K562 (cell line): ENCODE measurements at regions not wholly inside any gene's neighbourhood (a gene's known extent, or its start where the extent isn't known, plus 50 kb on each side); places are given as distances from the start of the nearest gene placed in this dataset.

ENCODE experiments used
- ATF4 ChIP-seq: fragments of 450-650 bp; formaldehyde crosslinking; IDR thresholded peaks from 2 replicates; pipeline ENCODE4 v1.4.0; 2022; ENCODE audit warnings: mild to moderate bottlenecking, moderate library complexity
- BCOR ChIP-seq: fragments of 450-650 bp; IDR thresholded peaks from 2 replicates; pipeline ENCODE4 v1.6.1; 2016
- CEBPG ChIP-seq, 3 experiments: fragments of 200-800 bp in 1 of 3; sonication (Bioruptor generic) in 1 of 3; sonication (generic) in 1 of 3; formaldehyde crosslinking in 1 of 3; IDR thresholded peaks in 2 of 3; conservative IDR thresholded peaks in 1 of 3; 2 replicates each; pipeline versions ENCODE4 v1.6.1 to v1.8.0; 2016 to 2022; ENCODE audit warnings: missing compliant biosample characterization in 2 of 3, missing genetic modification characterization in 2 of 3, mild to moderate bottlenecking in 1 of 3, missing genetic modification reagents in 1 of 3
- CLOCK ChIP-seq: fragments of 250-450 bp; sonication (Bioruptor Pico); IDR thresholded peaks from 2 replicates; pipeline ENCODE4 v1.4.0; 2020; ENCODE audit warnings: mild to moderate bottlenecking, moderate library complexity, borderline replicate concordance
- ELK3 ChIP-seq: fragments of 450-650 bp; formaldehyde crosslinking; IDR thresholded peaks from 2 replicates; pipeline ENCODE4 v1.4.0; 2020; ENCODE audit warnings: mild to moderate bottlenecking
- EP300 ChIP-seq: IDR thresholded peaks from 2 replicates; pipeline ENCODE4 v1.6.1; 2012; ENCODE audit warnings: low read length, improper control_type of control experiment
- MCM3 ChIP-seq: fragments of 450-650 bp; IDR thresholded peaks from 2 replicates; pipeline ENCODE4 v1.6.1; 2016
- NELFE ChIP-seq: IDR thresholded peaks from 2 replicates; pipeline ENCODE4 v1.6.1; 2011; ENCODE audit warnings: mild to moderate bottlenecking; ENCODE audit not compliant: insufficient read depth, insufficient read length
- NFE2L1 ChIP-seq: fragments of 450-650 bp; IDR thresholded peaks from 2 replicates; pipeline ENCODE4 v1.6.1; 2016; ENCODE audit warnings: missing genetic modification characterization, low read depth, mild to moderate bottlenecking, missing compliant biosample characterization, moderate library complexity, borderline replicate concordance
- NONO ChIP-seq, 2 experiments: fragments of 200-400 bp in 1 of 2; fragments of 450-650 bp in 1 of 2; formaldehyde crosslinking in 1 of 2; IDR thresholded peaks; 2 replicates each; pipeline ENCODE4 v1.6.1; 2017; ENCODE audit warnings: low read depth in 2 of 2, mild to moderate bottlenecking in 2 of 2, moderate library complexity in 2 of 2, low read length in 1 of 2
- PKNOX1 ChIP-seq: fragments of 450-650 bp; IDR thresholded peaks from 2 replicates; pipeline ENCODE4 v1.6.1; 2016
- PML ChIP-seq: IDR thresholded peaks from 2 replicates; pipeline ENCODE4 v1.6.1; 2012; ENCODE audit warnings: low read length, inconsistent platforms
- YY1 ChIP-seq, 3 experiments: IDR thresholded peaks; 2 replicates each; pipeline ENCODE4 v1.6.1; 2011; ENCODE audit warnings: low read length in 2 of 3, mild to moderate bottlenecking in 2 of 3, moderate library complexity in 2 of 3, borderline replicate concordance in 1 of 3, control low read depth in 1 of 3, low read depth in 1 of 3; ENCODE audit not compliant: insufficient read depth in 3 of 3, insufficient replicate concordance in 2 of 3, control insufficient read depth in 1 of 3, insufficient read length in 1 of 3; ENCODE audit errors: extremely low read depth in 1 of 3
- ZBTB11 ChIP-seq, 3 experiments: fragments of 200-800 bp in 1 of 3; fragments of 250-450 bp in 1 of 3; fragments of 450-650 bp in 1 of 3; sonication (Bioruptor Pico) in 1 of 3; sonication (Bioruptor generic) in 1 of 3; formaldehyde crosslinking in 1 of 3; IDR thresholded peaks; 2 replicates each; pipeline versions ENCODE4 v1.6.1 to v1.8.0; 2016 to 2022; ENCODE audit warnings: mild to moderate bottlenecking in 2 of 3, missing genetic modification characterization in 2 of 3, missing compliant biosample characterization in 1 of 3, moderate library complexity in 1 of 3
- ZNF830 ChIP-seq: fragments of 250-450 bp; sonication (Bioruptor Pico); IDR thresholded peaks from 2 replicates; pipeline ENCODE4 v1.5.0; 2021; ENCODE audit warnings: mild to moderate bottlenecking

- no peak for TF ChIP-seq NELFE
- peak; percentile 81 for TF ChIP-seq PML
- TF ChIP-seq PKNOX1, result peak; percentile 7; the same call in 1 of the 2 replicates
- TF ChIP-seq ZNF830 (CRISPR knock-in tag), result no peak
- peak in 1 of 3 experiments; percentile 67; a peak in 2 of 6 replicates for TF ChIP-seq ZBTB11 (CRISPR knock-in tag; IDR thresholded peaks at IDR 0.05)
- no peak for TF ChIP-seq BCOR
- TF ChIP-seq NFE2L1 (tag), result no peak
- no peak for TF ChIP-seq CLOCK (CRISPR knock-in tag)
- TF ChIP-seq NONO (IDR thresholded peaks at IDR 0.05; ENCODE audit: low read depth in 2 of 2, low read length in 1 of 2), result no peak
- no peak for TF ChIP-seq ELK3 (CRISPR knock-in tag)
- peak; percentile 66; the same call in 1 of the 2 replicates for TF ChIP-seq CEBPG (CRISPR knock-in tag; IDR thresholded peaks at IDR 0.05)
- peak; percentile 83 to 93 for TF ChIP-seq CEBPG (tag; conservative IDR thresholded peaks at IDR 0.05 in 1 of 2, IDR thresholded peaks at IDR 0.05 in 1 of 2)
- no peak for TF ChIP-seq MCM3
- no peak for TF ChIP-seq ATF4 (CRISPR knock-in tag)
- TF ChIP-seq YY1 (IDR thresholded peaks at IDR 0.05; ENCODE audit: borderline replicate concordance in 1 of 3, control insufficient read depth in 1 of 3, extremely low read depth in 1 of 3, insufficient read depth in 3 of 3, insufficient read length in 1 of 3, insufficient replicate concordance in 2 of 3, low read depth in 1 of 3, low read length in 2 of 3), result no peak
- peak; percentile 79 for TF ChIP-seq EP300
These were observed 136.0 kb upstream of the CNR1 start (continued) for GRCh38 chr6:88301888-88302768.
